H1 (cell line): ENCODE measurements at regions not wholly inside any gene's neighbourhood (a gene's known extent, or its start where the extent isn't known, plus 50 kb on each side); places are given as distances from the start of the nearest gene placed in this dataset.

Source experiments
- SIN3A ChIP-seq, 2 experiments: IDR thresholded peaks in 1 of 2; conservative IDR thresholded peaks in 1 of 2; 2 replicates each; pipeline ENCODE4 v1.6.1; 2011 to 2012; ENCODE audit warnings: low read length in 2 of 2, improper control_type of control experiment in 1 of 2, low read depth in 1 of 2, mild to moderate bottlenecking in 1 of 2
- TF ChIP-seq, protein P1 (sequence below): IDR thresholded peaks from 2 replicates; pipeline ENCODE4 v1.6.1; 2011; ENCODE audit warnings: low read depth, mild to moderate bottlenecking, low read length; ENCODE audit not compliant: insufficient read depth

DNA sequence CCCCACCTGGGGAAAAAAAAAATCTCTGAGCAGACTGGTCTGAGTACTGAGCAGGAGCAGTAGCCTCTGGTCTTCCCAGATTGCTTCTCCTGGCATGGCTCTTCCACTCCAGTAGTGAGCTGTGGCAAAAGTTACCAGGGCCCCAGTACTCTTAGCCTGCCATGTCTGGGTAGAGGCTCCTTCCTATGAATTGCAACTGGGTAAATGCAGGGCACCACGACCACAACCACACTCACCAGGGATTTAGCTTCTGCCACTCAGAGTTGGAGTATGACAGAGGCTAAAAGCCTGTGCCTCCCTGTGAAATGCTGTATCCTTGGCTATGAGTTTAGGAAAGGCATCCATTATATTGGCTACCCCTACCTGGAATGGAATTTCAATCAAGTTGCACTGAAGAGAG lies 67.9 kb upstream of the CCDC54 start (continued):
- TF ChIP-seq, protein P1, sequence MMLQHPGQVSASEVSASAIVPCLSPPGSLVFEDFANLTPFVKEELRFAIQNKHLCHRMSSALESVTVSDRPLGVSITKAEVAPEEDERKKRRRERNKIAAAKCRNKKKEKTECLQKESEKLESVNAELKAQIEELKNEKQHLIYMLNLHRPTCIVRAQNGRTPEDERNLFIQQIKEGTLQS: no peak
- no peak for TF ChIP-seq SIN3A (conservative IDR thresholded peaks at IDR 0.05 in 1 of 2, IDR thresholded peaks at IDR 0.05 in 1 of 2; ENCODE audit: low read depth in 1 of 2, low read length in 2 of 2)
- TF ChIP-seq, all 59 proteins: peak for 0
